OCI-LY3 (cell line): ENCODE measurements at regions not wholly inside any gene's neighbourhood (a gene's known extent, or its start where the extent isn't known, plus 50 kb on each side); places are given as distances from the start of the nearest gene placed in this dataset.

ENCODE experiments used
- CTCF ChIP-seq: fragments of 200-600, 300-600 bp; sonication (generic); IDR thresholded peaks from 2 replicates; pipeline ENCODE4 v1.5.1; 2014; ENCODE audit warnings: antibody characterized with exemption, low read length, low read depth
- EZH2phosphoT487 ChIP-seq: fragments of 200-600 bp; shearing (Covaris generic); IDR thresholded peaks from 2 replicates; pipeline ENCODE4 v1.6.1; 2018; ENCODE audit warnings: antibody characterized with exemption, mixed run types, low read depth

- TF ChIP-seq CTCF (no peak), EZH2phosphoT487 (no peak)
Observed at GRCh38 chr1:235008239-235008638, 120.4 kb downstream of the TOMM20 start.
